ENCODE measurements at regions not wholly inside any gene's neighbourhood (a gene's known extent, or its start where the extent isn't known, plus 50 kb on each side); places are given as distances from the start of the nearest gene placed in this dataset.
"Not testable (repeated sequence)": the region's sequence is repeated elsewhere in the genome, so short reads cannot be mapped to it uniquely, and the experiment has no call there.

GRCh38 chr2:182508583-182508982 is 81.7 kb upstream of the PDE1A start:
- TF ChIP-seq CTCF (IDR thresholded peaks at IDR 0.05); REST (IDR thresholded peaks at IDR 0.05; ENCODE audit: insufficient read depth in 1 of 2, low read depth in 2 of 2, low read length in 1 of 2); TCF7L2 (IDR thresholded peaks at IDR 0.05; ENCODE audit: low read depth, low read length); POLR2AphosphoS5 (IDR thresholded peaks at IDR 0.05; ENCODE audit: low read depth, low read length): not testable (repeated sequence)

Measured in Panc1 (cell line).